ENCODE measurements at regions not wholly inside any gene's neighbourhood (a gene's known extent, or its start where the extent isn't known, plus 50 kb on each side); places are given as distances from the start of the nearest gene placed in this dataset.

GRCh38 chr13:106714271-106714982, 146.5 kb upstream of the ARGLU1 start:
- Histone ChIP-seq H3K36me3 (ENCODE audit: control insufficient read depth in 2 of 2, insufficient read depth in 1 of 2, low read length in 2 of 2) (no peaks in the 10 kb centered on the region), H3K9me3 (ENCODE audit: control insufficient read depth, insufficient read depth, low read depth, low read length) (no peaks in the 10 kb centered on the region), H3K4me3 (ENCODE audit: low read depth, low read length) (no peak overlapping the region), H3K27ac (ENCODE audit: extremely low read depth, low read depth, low read length) (no peak overlapping the region), H3K4me1 (ENCODE audit: control insufficient read depth, insufficient read depth, low read length) (no peaks in the 10 kb centered on the region)
- POLR2A ChIA-PET, result no interaction called here
- CTCF ChIA-PET, result interaction anchor here (0.6 to 1.2 kb wide), 2 partner anchors 24 to 96 kb away, joined by 3 read pairs; no protein-coding TSS in a partner anchor
- TF ChIP-seq ZNF629 (tag by site-specific recombination; IDR thresholded peaks at IDR 0.05) (peak; percentile 35; the same call in 1 of the 2 replicates), ZBTB21 (tag by site-specific recombination; IDR thresholded peaks at IDR 0.05) (0 out of 2 replicates have a peak, but pooled peaks have one; percentile 52), ZNF398 (tag by site-specific recombination; IDR thresholded peaks at IDR 0.05) (no peak), ATF2 (tag by site-specific recombination; IDR thresholded peaks at IDR 0.05; ENCODE audit: low read depth) (peak; percentile 70)

DNA sequence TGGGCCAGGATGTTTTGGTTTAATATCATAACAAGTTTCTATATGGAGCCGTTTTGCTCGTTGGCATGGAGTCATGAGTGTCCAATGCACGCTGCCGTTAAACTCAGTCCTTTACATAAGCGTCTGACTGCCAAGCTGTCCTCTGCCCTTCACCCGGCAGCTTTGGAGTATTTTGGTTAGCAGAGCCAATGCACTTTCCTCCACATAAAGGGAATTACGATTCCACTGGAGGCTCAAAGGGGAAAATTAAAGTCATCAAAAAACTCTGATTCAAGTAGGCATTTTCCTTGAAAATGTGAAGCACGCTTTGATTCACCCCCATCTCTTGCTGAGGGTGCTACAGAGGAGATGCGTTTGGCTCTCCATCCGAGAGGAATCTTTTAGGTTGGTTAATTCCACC, 144.4 kb upstream of the ARGLU1 start:
- Histone ChIP-seq H3K36me3 (ENCODE audit: control insufficient read depth in 2 of 2, insufficient read depth in 1 of 2, low read length in 2 of 2) (no peaks in the 10 kb centered on the region), H3K4me3 (ENCODE audit: low read depth, low read length) (no peak overlapping the region), H3K4me1 (ENCODE audit: control insufficient read depth, insufficient read depth, low read length) (no peaks in the 10 kb centered on the region), H3K9me3 (ENCODE audit: control insufficient read depth, insufficient read depth, low read depth, low read length) (no peaks in the 10 kb centered on the region), H3K27ac (ENCODE audit: extremely low read depth, low read depth, low read length) (no peak overlapping the region)
- TF ChIP-seq SP7 (tag by site-specific recombination; IDR thresholded peaks at IDR 0.05) (no peak), CTCF (tag by site-specific recombination; IDR thresholded peaks at IDR 0.05) (no peak), ZBTB21 (tag by site-specific recombination; IDR thresholded peaks at IDR 0.05) (no peak), ZNF112 (tag by site-specific recombination; IDR thresholded peaks at IDR 0.05) (no peak), PATZ1 (tag by site-specific recombination; IDR thresholded peaks at IDR 0.05) (no peak), FEZF1 (tag by site-specific recombination; IDR thresholded peaks at IDR 0.05) (no peak), HOXA7 (CRISPR knock-in tag; IDR thresholded peaks at IDR 0.05; ENCODE audit: borderline replicate concordance) (no peak), ZNF211 (tag by site-specific recombination; IDR thresholded peaks at IDR 0.05; ENCODE audit: low read depth) (no peak), ZNF292 (tag by site-specific recombination; IDR thresholded peaks at IDR 0.05; ENCODE audit: borderline replicate concordance, low read depth) (no peak), ZNF132 (tag by site-specific recombination; IDR thresholded peaks at IDR 0.05; ENCODE audit: borderline replicate concordance) (no peak), ZNF24 (tag by site-specific recombination; IDR thresholded peaks at IDR 0.05) (no peak)
- POLR2A ChIA-PET, result no interaction called here
- CTCF ChIA-PET, result no interaction called here
